Dendritic cell treated with granulocyte-macrophage colony-stimulating factor and Interleukin-4, amounts not matched to agents 40 ng/mL and 50 ng/mL, for 4 days (primary cell): ENCODE measurements at regions not wholly inside any gene's neighbourhood (a gene's known extent, or its start where the extent isn't known, plus 50 kb on each side); places are given as distances from the start of the nearest gene placed in this dataset.

ENCODE experiments used
- H3K27ac Mint-ChIP-seq: one replicate; pipeline ENCODE4 v1.8.0; 2022; ENCODE audit warnings: mild to moderate bottlenecking, mixed read lengths
- H3K27me3 Mint-ChIP-seq: one replicate; pipeline ENCODE4 v1.8.0; 2022; ENCODE audit warnings: mild to moderate bottlenecking, mixed read lengths
- H3K36me3 Mint-ChIP-seq: one replicate; pipeline ENCODE4 v1.8.0; 2022; ENCODE audit warnings: low read depth, mixed read lengths
- H3K4me1 Mint-ChIP-seq: one replicate; pipeline ENCODE4 v1.8.0; 2022; ENCODE audit warnings: low read depth, mixed read lengths
- H3K4me3 Mint-ChIP-seq: one replicate; pipeline ENCODE4 v1.8.0; 2022; ENCODE audit warnings: mild to moderate bottlenecking, moderate library complexity, mixed read lengths
- H3K9me3 Mint-ChIP-seq: one replicate; pipeline ENCODE4 v1.8.0; 2022; ENCODE audit warnings: mixed read lengths
- intact Hi-C: fragments of 100-400 bp; cut with micrococcal nuclease; formaldehyde crosslinking; loops from one replicate; pipeline ENCODE4 v1.15.0; 2022

DNA sequence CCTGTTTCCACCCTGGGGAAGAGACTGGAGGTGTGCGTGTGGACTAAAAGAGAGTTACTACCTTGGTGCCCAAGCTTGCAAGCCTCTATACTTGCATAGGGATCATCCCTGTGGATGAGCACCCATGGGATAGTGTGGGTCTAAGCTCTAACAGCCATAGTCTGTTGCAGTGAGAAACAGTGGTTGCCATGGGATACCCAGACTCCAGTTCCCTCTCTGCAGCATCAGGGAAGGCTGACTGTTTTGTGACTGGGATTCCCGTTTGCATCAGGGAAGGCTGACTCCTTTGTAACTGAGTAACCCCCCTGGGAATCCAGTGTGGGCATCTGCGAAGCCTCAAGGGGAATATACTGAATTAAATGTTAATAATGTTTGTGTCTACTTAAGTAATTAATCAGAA lies 196.1 kb downstream of the ZNF621 start:
- H3K27ac Mint-ChIP-seq: no peak overlapping the region
- H3K4me1 Mint-ChIP-seq: peaks cover 24% of the 10 kb centered on the region
- intact Hi-C loops: loop anchor here (5.0 kb wide), 1 partner anchor 36 kb away; no protein-coding TSS in a partner anchor

DNA sequence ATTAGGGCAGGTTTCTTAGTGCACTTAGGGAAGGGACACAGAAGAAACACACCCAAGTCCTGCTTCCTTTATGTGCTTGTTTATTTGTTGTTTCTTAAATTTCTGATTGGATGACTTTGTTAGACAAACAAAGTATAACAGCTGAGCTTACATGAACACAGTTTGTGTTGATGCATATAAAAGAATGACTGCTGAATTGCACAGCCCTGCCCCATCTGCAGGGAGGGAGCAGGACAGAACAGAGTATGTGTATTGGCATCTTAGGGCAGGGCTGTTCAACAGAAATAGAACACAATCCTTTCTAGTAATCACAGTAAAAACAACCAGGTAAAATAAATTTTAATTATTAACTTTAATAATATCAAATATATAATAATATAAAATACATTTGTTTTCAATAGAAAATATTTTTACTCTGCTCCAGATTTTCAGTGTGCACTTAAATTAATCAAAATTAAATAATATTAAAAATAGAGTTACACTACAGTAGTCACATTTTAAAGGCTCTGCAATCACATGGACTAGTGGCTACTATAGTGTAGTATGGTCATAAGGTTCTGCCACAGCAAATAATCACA lies 198.4 kb downstream of the ZNF621 start:
- Mint-ChIP-seq H3K4me3 (no peak overlapping the region), H3K36me3 (no peaks in the 10 kb centered on the region), H3K27ac (no peak overlapping the region), H3K4me1 (peaks cover 9% of the 10 kb centered on the region), H3K27me3 (no peaks in the 10 kb centered on the region), H3K9me3 (no peaks in the 10 kb centered on the region)
- intact Hi-C loops: loop anchor here (5.0 kb wide), 1 partner anchor 34 kb away; no protein-coding TSS in a partner anchor

More for the DNA sequence above, 196.1 kb downstream of the ZNF621 start:
- Mint-ChIP-seq H3K27me3 (no peaks in the 10 kb centered on the region), H3K9me3 (no peaks in the 10 kb centered on the region), H3K36me3 (no peaks in the 10 kb centered on the region), H3K4me3 (no peak overlapping the region)

DNA sequence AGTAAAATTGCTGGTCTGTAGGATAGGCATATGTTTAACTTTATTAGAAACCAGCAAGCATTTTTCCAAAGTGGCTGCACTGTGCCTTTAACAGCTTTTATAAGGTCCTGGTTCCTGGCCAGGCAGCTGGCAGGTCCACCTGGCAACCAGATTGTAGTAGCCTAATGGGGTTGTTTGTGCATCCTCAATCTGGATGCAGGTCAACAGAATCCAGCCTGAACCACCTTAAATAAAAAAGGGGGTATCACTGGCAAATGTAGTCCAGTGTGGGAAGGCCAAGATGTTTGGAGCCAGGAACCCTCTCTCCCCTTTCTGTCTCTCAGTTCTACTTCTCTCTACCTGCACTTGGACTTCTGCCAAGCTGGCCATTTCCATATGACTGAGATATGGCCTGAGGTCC lies 200.3 kb downstream of the ZNF621 start:
- intact Hi-C loops: no loop called here
- Mint-ChIP-seq H3K4me3 (no peak overlapping the region), H3K9me3 (peaks cover 16% of the 10 kb centered on the region), H3K4me1 (no peaks in the 10 kb centered on the region), H3K27ac (no peak overlapping the region), H3K36me3 (no peaks in the 10 kb centered on the region), H3K27me3 (no peaks in the 10 kb centered on the region)

DNA sequence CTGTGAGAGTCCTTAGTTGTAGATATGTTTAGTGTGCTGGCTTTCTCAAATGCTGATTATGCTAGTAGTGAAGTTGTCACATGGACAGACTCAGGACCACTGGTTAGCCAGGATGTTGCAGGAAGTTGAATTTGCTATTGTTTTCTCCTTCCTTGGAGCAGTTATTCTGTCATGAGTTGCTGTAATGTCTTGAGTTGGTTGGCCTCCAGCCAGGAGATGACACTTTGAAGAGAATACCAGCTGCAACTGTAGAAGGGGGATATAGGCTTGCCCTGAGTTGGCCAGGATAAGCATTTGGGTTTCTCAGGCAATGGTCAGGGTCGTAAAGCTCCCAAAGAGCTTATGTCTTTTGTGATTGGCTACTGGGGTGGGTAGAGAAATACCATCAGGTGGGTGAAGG lies 206.7 kb downstream of the ZNF621 start:
- H3K9me3 Mint-ChIP-seq: peaks cover 56% of the 10 kb centered on the region
- no peak overlapping the region for H3K27ac Mint-ChIP-seq
- H3K27me3 Mint-ChIP-seq: no peaks in the 10 kb centered on the region
- no peaks in the 10 kb centered on the region for H3K36me3 Mint-ChIP-seq
- no peak overlapping the region for H3K4me3 Mint-ChIP-seq
- intact Hi-C loops: no loop called here
- H3K4me1 Mint-ChIP-seq: no peaks in the 10 kb centered on the region

DNA sequence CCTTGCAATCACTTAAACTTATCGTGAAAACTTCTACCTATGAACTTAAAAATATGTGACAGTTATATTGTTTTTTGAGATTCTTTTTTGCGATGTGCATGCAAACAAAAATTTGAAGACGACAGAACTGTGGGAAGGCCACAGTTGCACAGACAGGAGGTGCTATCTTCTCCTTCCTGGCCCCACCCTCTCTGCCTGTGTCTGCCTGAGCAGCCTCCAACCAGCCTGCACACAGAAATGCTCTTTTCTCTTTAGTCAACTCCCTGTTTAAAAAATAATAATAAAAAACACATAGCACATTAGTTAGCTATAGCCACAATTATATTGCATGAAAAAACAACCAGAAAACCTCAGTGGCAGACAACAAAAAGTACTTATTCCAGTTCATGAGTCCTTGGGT lies 212.2 kb downstream of the ZNF621 start:
- H3K4me3 Mint-ChIP-seq: no peak overlapping the region
- peaks cover 21% of the 10 kb centered on the region for H3K9me3 Mint-ChIP-seq
- H3K36me3 Mint-ChIP-seq: no peaks in the 10 kb centered on the region
- no peaks in the 10 kb centered on the region for H3K27me3 Mint-ChIP-seq
- H3K4me1 Mint-ChIP-seq: peaks cover 10% of the 10 kb centered on the region
- intact Hi-C loops: no loop called here
- no peak overlapping the region for H3K27ac Mint-ChIP-seq

DNA sequence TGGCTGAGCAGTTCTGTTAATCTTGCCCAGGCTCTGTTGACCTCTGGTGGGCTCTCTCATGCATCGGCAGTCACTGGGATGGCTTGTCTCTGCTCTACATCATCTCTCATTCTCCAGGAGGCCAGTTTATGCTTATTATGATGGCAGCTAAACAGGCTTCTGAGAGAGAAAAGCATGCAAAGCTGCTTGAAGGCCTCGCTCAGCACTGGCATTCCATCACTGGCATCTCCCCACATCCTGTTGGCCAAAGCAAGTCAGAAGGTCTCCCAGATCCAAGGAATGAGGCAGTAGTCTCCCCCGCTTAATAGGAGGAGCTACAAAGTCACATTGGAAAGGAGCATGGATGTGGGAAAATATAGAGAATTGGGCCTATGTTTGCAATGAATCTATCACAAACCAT lies 212.6 kb downstream of the ZNF621 start:
- Mint-ChIP-seq H3K27ac (no peak overlapping the region), H3K27me3 (no peaks in the 10 kb centered on the region), H3K4me1 (peaks cover 10% of the 10 kb centered on the region), H3K36me3 (no peaks in the 10 kb centered on the region), H3K9me3 (peaks cover 17% of the 10 kb centered on the region), H3K4me3 (no peak overlapping the region)
- intact Hi-C loops: no loop called here

DNA sequence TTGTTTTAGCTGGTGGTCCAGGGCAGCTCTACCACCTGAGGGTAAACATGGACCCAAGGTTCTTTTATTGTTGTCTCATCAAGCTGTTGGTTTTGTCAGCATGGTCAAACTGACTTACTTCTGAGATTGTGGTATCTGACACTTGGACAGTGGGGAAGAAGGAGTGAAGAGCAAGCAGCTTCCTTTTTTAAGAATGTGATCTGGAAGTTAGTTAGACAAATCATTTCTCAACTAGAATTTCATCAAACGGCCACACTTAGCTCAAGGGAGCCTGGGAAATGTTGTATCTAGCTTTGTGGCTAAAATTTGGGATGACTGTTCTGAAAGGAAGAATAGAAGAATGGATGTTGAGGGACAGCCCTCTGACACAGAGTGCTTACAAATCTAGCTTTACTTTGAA lies 215.2 kb downstream of the ZNF621 start:
- H3K36me3 Mint-ChIP-seq: no peaks in the 10 kb centered on the region
- no peaks in the 10 kb centered on the region for H3K27me3 Mint-ChIP-seq
- intact Hi-C loops: no loop called here
- H3K9me3 Mint-ChIP-seq: no peaks in the 10 kb centered on the region
- H3K4me3 Mint-ChIP-seq: no peak overlapping the region
- H3K27ac Mint-ChIP-seq: no peak overlapping the region
- H3K4me1 Mint-ChIP-seq: peaks cover 10% of the 10 kb centered on the region

DNA sequence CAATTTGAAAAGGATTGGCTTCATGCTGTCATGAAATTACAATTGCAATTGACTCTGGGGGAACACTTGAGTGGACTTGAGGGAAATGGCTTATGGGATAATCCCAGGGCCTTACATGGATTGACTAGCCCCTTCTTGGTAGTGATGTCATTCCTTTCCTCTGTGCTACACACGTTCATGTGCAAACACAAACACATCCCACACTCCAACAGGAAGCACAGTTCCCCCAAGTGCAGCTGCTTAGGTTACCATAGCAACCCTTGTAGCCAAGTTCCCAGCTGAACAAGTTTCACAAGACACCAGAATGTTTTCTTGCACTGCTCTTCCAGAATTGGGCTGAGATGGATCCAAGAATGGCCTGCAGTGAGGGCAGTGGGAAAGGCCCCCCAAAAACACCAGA lies 217.0 kb downstream of the ZNF621 start:
- no peaks in the 10 kb centered on the region for H3K27me3 Mint-ChIP-seq
- no peak overlapping the region for H3K27ac Mint-ChIP-seq
- intact Hi-C loops: no loop called here
- no peak overlapping the region for H3K4me3 Mint-ChIP-seq
- no peaks in the 10 kb centered on the region for H3K36me3 Mint-ChIP-seq
- peaks cover 10% of the 10 kb centered on the region for H3K4me1 Mint-ChIP-seq
- no peaks in the 10 kb centered on the region for H3K9me3 Mint-ChIP-seq

DNA sequence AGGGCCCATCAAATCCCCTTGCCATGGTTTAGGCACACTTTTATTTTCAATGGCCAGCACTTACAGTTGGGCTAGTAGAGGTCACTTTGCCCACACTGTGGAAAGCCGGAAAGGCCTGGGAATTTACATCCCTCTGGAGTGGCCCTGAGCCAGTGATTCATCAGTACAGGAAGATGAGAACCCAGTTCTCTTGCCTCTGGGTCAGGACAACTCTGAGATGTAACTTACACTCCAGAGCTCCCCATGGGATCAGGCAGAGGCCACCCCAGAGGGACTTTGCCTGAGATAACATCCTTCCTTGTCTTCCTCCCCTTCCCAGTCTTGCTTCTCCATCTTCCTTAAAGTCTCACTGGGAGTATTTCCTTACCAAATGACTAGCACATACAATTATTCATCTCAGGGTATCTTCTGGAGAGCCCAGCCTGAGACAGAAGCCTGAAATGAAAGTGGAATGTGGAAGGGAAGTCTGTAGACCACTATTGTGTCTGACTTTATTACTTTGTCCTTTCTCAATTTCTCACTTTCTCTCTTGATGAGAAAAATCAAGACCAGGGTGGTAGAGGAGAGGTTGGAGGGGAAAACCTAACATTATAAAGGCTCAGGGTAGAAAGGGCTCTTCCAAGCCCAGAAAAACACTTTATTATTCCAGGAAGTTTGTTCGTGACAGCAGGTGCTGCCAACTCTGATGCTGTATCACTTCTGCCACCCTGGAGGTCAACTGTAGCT lies 220.8 kb downstream of the ZNF621 start:
- H3K4me1 Mint-ChIP-seq: no peaks in the 10 kb centered on the region
- no peak overlapping the region for H3K4me3 Mint-ChIP-seq
- no peaks in the 10 kb centered on the region for H3K27me3 Mint-ChIP-seq
- no peaks in the 10 kb centered on the region for H3K9me3 Mint-ChIP-seq
- intact Hi-C loops: no loop called here
- H3K27ac Mint-ChIP-seq: no peak overlapping the region
- no peaks in the 10 kb centered on the region for H3K36me3 Mint-ChIP-seq

DNA sequence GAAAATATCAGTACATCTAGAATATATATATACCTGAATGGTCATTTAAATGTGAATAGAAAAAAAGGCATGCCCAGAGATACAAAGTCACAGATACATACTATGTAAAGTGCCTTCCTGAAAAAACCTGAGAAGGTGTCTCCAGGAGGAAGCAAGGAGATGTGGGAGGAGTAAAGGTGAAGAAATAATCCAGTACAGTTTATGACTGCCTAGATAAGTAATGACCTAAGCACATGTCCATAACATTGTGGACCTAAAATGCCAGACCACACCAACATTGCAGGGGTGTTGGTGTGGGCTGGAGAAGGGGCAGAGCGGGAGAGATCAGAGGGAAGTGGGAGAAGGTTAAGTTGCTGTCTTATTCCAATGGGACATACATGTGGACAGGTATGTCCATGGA lies 226.9 kb downstream of the ZNF621 start:
- no peaks in the 10 kb centered on the region for H3K36me3 Mint-ChIP-seq
- H3K27ac Mint-ChIP-seq: no peak overlapping the region
- H3K4me3 Mint-ChIP-seq: no peak overlapping the region
- H3K4me1 Mint-ChIP-seq: peaks cover 22% of the 10 kb centered on the region
- intact Hi-C loops: loop anchor here (10.0 kb wide), 1 partner anchor 453 kb away; no protein-coding TSS in a partner anchor
- peaks cover 7% of the 10 kb centered on the region for H3K27me3 Mint-ChIP-seq
- H3K9me3 Mint-ChIP-seq: peaks cover 8% of the 10 kb centered on the region

DNA sequence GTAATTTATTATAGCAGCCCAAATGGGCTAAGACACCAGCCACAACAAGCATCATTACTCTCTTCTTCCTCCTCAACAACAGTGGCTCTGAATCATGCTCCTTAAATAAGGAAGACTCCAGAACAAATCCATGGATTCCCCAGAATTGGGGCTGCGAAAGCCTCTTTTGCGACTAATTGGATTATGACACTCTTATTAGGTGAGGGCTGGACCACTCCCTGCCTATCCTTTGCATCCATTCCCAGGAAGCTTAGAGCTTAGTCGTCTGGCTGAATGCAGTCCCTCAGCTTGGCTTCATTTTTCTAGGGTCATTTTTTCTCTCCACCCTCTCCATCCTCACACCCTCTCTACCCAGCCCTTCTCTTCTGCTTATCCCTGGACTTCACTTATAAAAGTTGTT lies 227.7 kb downstream of the ZNF621 start:
- no peak overlapping the region for H3K27ac Mint-ChIP-seq
- H3K36me3 Mint-ChIP-seq: no peaks in the 10 kb centered on the region
- peaks cover 29% of the 10 kb centered on the region for H3K4me1 Mint-ChIP-seq
- peaks cover 9% of the 10 kb centered on the region for H3K9me3 Mint-ChIP-seq
- peaks cover 7% of the 10 kb centered on the region for H3K27me3 Mint-ChIP-seq
- H3K4me3 Mint-ChIP-seq: no peak overlapping the region
- intact Hi-C loops: loop anchor here (10.0 kb wide), 1 partner anchor 452 kb away; no protein-coding TSS in a partner anchor

DNA sequence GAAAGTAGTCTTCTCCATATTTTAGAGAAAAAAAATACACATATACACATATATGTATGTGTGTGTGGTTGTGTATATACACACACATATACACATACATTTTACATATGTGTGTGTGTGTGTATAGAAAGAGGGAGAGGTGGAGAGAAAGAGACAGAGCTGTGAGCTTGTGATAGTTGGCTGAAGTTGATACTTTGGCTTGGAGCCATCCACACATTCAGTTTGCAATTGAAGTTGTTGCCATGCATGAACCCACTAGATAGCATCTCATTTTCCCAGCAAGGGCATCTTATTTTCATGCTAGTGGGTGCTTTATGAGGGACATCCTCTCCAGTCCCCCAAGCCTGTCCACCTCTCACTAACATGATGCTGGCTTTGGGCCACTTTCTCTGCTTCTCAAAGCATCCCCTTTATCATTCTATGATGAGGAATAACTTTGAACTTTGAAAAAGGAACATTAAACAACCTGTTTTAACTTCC lies 228.6 kb downstream of the ZNF621 start:
- peaks cover 29% of the 10 kb centered on the region for H3K4me1 Mint-ChIP-seq
- H3K9me3 Mint-ChIP-seq: peaks cover 9% of the 10 kb centered on the region
- H3K36me3 Mint-ChIP-seq: no peaks in the 10 kb centered on the region
- no peak overlapping the region for H3K4me3 Mint-ChIP-seq
- peaks cover 7% of the 10 kb centered on the region for H3K27me3 Mint-ChIP-seq
- intact Hi-C loops: loop anchor here (10.0 kb wide), 1 partner anchor 451 kb away; no protein-coding TSS in a partner anchor
- no peak overlapping the region for H3K27ac Mint-ChIP-seq

DNA sequence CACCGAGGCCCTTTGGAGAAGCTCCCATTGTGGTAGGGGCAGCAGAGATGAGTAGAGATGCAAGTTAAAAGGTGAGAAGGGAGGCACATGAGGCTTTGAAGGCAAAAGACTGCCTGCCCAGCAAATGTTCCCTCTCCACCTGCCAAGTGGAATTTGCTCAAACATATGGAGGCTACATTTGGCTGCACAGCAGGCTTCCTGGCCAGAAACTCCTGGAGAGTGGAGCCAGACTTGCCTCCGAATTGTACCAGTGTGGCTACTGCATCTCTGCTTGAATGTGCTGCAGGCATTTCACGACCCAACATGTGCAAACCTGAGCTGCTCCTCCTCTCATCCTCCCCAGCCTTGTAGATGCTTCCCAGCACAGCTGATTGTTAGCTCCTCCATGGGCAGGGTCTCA lies 229.2 kb downstream of the ZNF621 start:
- Mint-ChIP-seq H3K27me3 (peaks cover 7% of the 10 kb centered on the region), H3K4me3 (no peak overlapping the region), H3K27ac (no peak overlapping the region), H3K4me1 (peaks cover 29% of the 10 kb centered on the region), H3K36me3 (no peaks in the 10 kb centered on the region), H3K9me3 (peaks cover 9% of the 10 kb centered on the region)
- intact Hi-C loops: loop anchor here (10.0 kb wide), 1 partner anchor 451 kb away; no protein-coding TSS in a partner anchor

DNA sequence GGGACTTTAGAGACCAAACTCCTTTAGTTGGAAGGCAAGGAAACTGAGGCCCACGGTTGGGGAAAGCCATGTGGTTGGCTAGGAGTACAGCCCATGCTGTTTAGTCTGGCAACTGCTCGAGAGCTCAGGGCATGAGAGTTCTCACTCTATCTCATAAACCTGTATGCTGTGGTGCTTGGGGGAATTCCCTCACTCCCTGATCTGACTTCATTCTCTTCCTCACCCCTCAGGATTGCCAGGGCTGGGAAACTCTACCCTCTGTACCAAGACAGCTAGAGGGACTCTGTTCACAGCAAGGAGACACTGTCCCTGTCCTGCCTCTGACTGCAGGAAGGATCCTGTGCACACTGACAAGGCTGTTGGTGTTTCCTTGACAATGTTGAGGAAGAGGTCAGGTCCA lies 230.2 kb downstream of the ZNF621 start:
- intact Hi-C loops: loop anchor here (5.0 to 10.0 kb wide), 2 partner anchors 33 to 450 kb away; no protein-coding TSS in a partner anchor
- H3K27me3 Mint-ChIP-seq: peaks cover 7% of the 10 kb centered on the region
- H3K36me3 Mint-ChIP-seq: no peaks in the 10 kb centered on the region
- H3K9me3 Mint-ChIP-seq: peaks cover 9% of the 10 kb centered on the region
- no peak overlapping the region for H3K27ac Mint-ChIP-seq
- H3K4me3 Mint-ChIP-seq: no peak overlapping the region
- peaks cover 32% of the 10 kb centered on the region for H3K4me1 Mint-ChIP-seq
